GM12878 (cell line): ENCODE measurements at regions not wholly inside any gene's neighbourhood (a gene's known extent, or its start where the extent isn't known, plus 50 kb on each side); places are given as distances from the start of the nearest gene placed in this dataset.

ENCODE experiments used
- BHLHE40 ChIP-seq, 2 experiments: fragments of 450-650 bp in 1 of 2; IDR thresholded peaks; 2 replicates each; pipeline ENCODE4 v1.6.1; 2011 to 2017; ENCODE audit warnings: low read depth in 2 of 2, borderline replicate concordance in 1 of 2, improper control_type of control experiment in 1 of 2, low read length in 1 of 2, mild to moderate bottlenecking in 1 of 2
- CEBPB ChIP-seq, 2 experiments: fragments of 150-350 bp in 1 of 2; IDR thresholded peaks; 2 replicates each; pipeline ENCODE4 v1.6.1; 2012 to 2014; ENCODE audit warnings: low read depth in 2 of 2, low read length in 2 of 2, borderline replicate concordance in 1 of 2, inconsistent platforms in 1 of 2
- ESRRA ChIP-seq: IDR thresholded peaks from 2 replicates; pipeline ENCODE4 v1.6.1; 2012; ENCODE audit warnings: mild to moderate bottlenecking, low read length, improper control_type of control experiment
- JUNB ChIP-seq: IDR thresholded peaks from 2 replicates; pipeline ENCODE4 v1.6.1; 2016; ENCODE audit warnings: antibody characterized with exemption, mild to moderate bottlenecking
- POLR2A ChIP-seq: IDR thresholded peaks from 2 replicates; pipeline ENCODE4 v1.6.1; 2011; ENCODE audit warnings: low read depth, mild to moderate bottlenecking, low read length
- RCOR1 ChIP-seq: conservative IDR thresholded peaks from 2 replicates; pipeline ENCODE4 v1.6.1; 2012; ENCODE audit warnings: low read depth, low read length, improper control_type of control experiment
- SIN3A ChIP-seq: IDR thresholded peaks from 2 replicates; pipeline ENCODE4 v1.6.1; 2012; ENCODE audit warnings: low read depth, low read length, improper control_type of control experiment
- SRF ChIP-seq, 2 experiments: IDR thresholded peaks; 2 replicates each; pipeline ENCODE4 v1.6.1; 2011; ENCODE audit warnings: low read depth in 2 of 2, low read length in 2 of 2, mild to moderate bottlenecking in 1 of 2, moderate library complexity in 1 of 2
- YY1 ChIP-seq: IDR thresholded peaks from 2 replicates; pipeline ENCODE4 v1.6.1; 2011; ENCODE audit warnings: low read depth, mild to moderate bottlenecking, low read length
- ZNF384 ChIP-seq: IDR thresholded peaks from 2 replicates; pipeline ENCODE4 v1.6.1; 2012; ENCODE audit warnings: low read depth, mild to moderate bottlenecking, low read length, improper control_type of control experiment, borderline replicate concordance
- TF ChIP-seq, protein P1 (sequence below), 3 experiments: IDR thresholded peaks in 2 of 3; conservative IDR thresholded peaks in 1 of 3; 2 replicates each; pipeline ENCODE4 v1.5.1; 2011; ENCODE audit warnings: low read depth in 3 of 3, low read length in 3 of 3, mild to moderate bottlenecking in 3 of 3, control low read depth in 2 of 3, moderate library complexity in 2 of 3, inconsistent platforms in 1 of 3, mixed read lengths in 1 of 3; ENCODE audit not compliant: control insufficient read depth in 2 of 3, insufficient read depth in 1 of 3; ENCODE audit errors: extremely low read depth in 1 of 3
- TF ChIP-seq, protein P2 (sequence below): IDR thresholded peaks from 2 replicates; pipeline ENCODE4 v1.6.1; 2011; ENCODE audit warnings: borderline replicate concordance, low read depth, mild to moderate bottlenecking, moderate library complexity, low read length; ENCODE audit not compliant: insufficient read depth, poor library complexity, severe bottlenecking

DNA sequence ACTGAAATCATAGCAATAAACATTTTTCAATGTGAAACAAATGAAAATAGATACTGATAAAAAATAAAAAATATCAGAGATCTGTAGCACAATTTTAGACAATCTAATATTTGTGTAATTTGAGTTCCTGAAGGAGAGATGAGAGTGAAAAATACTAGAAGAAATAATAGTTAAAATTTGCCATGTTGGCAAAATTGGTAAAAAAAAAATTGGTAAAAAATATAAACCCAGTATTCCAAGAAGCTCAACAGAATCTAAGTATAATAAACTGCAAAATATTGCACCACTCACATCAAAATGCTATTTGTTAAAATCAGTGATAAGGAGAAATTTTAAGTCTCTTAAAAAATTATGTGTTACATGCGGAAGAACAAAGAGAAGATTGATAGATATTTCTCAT, 1680.7 kb downstream of the PCDH7 start:
- TF ChIP-seq, protein P1, sequence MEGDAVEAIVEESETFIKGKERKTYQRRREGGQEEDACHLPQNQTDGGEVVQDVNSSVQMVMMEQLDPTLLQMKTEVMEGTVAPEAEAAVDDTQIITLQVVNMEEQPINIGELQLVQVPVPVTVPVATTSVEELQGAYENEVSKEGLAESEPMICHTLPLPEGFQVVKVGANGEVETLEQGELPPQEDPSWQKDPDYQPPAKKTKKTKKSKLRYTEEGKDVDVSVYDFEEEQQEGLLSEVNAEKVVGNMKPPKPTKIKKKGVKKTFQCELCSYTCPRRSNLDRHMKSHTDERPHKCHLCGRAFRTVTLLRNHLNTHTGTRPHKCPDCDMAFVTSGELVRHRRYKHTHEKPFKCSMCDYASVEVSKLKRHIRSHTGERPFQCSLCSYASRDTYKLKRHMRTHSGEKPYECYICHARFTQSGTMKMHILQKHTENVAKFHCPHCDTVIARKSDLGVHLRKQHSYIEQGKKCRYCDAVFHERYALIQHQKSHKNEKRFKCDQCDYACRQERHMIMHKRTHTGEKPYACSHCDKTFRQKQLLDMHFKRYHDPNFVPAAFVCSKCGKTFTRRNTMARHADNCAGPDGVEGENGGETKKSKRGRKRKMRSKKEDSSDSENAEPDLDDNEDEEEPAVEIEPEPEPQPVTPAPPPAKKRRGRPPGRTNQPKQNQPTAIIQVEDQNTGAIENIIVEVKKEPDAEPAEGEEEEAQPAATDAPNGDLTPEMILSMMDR (IDR thresholded peaks at IDR 0.05 in 2 of 3, conservative IDR thresholded peaks at IDR 0.05 in 1 of 3; ENCODE audit: control insufficient read depth in 2 of 3, extremely low read depth in 1 of 3, insufficient read depth in 1 of 3, low read depth in 3 of 3, low read length in 3 of 3), result no peak
- TF ChIP-seq BHLHE40 (IDR thresholded peaks at IDR 0.05; ENCODE audit: borderline replicate concordance in 1 of 2, low read depth in 2 of 2, low read length in 1 of 2) (no peak), CEBPB (IDR thresholded peaks at IDR 0.05; ENCODE audit: borderline replicate concordance in 1 of 2, low read depth in 2 of 2, low read length in 2 of 2) (no peak), ZNF384 (no peak), SIN3A (no peak), POLR2A (no peak), YY1 (no peak), RCOR1 (no peak), JUNB (no peak), SRF (IDR thresholded peaks at IDR 0.05; ENCODE audit: low read depth in 2 of 2, low read length in 2 of 2) (no peak), ESRRA (no peak)
- TF ChIP-seq, protein P2, sequence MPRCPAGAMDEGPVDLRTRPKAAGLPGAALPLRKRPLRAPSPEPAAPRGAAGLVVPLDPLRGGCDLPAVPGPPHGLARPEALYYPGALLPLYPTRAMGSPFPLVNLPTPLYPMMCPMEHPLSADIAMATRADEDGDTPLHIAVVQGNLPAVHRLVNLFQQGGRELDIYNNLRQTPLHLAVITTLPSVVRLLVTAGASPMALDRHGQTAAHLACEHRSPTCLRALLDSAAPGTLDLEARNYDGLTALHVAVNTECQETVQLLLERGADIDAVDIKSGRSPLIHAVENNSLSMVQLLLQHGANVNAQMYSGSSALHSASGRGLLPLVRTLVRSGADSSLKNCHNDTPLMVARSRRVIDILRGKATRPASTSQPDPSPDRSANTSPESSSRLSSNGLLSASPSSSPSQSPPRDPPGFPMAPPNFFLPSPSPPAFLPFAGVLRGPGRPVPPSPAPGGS, result no peak
